PFSK-1 (cell line): ENCODE measurements at regions not wholly inside any gene's neighbourhood (a gene's known extent, or its start where the extent isn't known, plus 50 kb on each side); places are given as distances from the start of the nearest gene placed in this dataset.

ENCODE experiments used
- FOXP2 ChIP-seq: optimal IDR thresholded peaks from 2 replicates; pipeline ENCODE3; 2011; ENCODE audit warnings: borderline replicate concordance, control low read depth, inconsistent platforms; ENCODE audit not compliant: insufficient read depth; ENCODE audit errors: extremely low read length, extremely low read depth
- POLR2AphosphoS5 ChIP-seq: IDR thresholded peaks from 2 replicates; pipeline ENCODE4 v1.6.1; 2012; ENCODE audit warnings: low read depth, mild to moderate bottlenecking, control low read depth, low read length, moderate library complexity
- SIN3A ChIP-seq: IDR thresholded peaks from 2 replicates; pipeline ENCODE4 v1.6.1; 2012; ENCODE audit warnings: mild to moderate bottlenecking, low read length, moderate library complexity, borderline replicate concordance; ENCODE audit not compliant: insufficient read depth
- TAF1 ChIP-seq: IDR thresholded peaks from 2 replicates; pipeline ENCODE4 v1.6.1; 2012; ENCODE audit warnings: low read length, control low read depth, borderline replicate concordance; ENCODE audit not compliant: insufficient read depth
- TF ChIP-seq, protein P1 (sequence below), 2 experiments: IDR thresholded peaks; 2 replicates each; pipeline versions ENCODE4 v1.6.1 to v1.8.0; 2011 to 2012; ENCODE audit warnings: low read depth in 2 of 2, low read length in 2 of 2, control low read depth in 1 of 2, inconsistent platforms in 1 of 2, mild to moderate bottlenecking in 1 of 2, moderate library complexity in 1 of 2; ENCODE audit not compliant: insufficient read depth in 1 of 2

- TF ChIP-seq FOXP2 = no peak
- no peak for TF ChIP-seq SIN3A
- no peak for TF ChIP-seq TAF1
- TF ChIP-seq, protein P1, sequence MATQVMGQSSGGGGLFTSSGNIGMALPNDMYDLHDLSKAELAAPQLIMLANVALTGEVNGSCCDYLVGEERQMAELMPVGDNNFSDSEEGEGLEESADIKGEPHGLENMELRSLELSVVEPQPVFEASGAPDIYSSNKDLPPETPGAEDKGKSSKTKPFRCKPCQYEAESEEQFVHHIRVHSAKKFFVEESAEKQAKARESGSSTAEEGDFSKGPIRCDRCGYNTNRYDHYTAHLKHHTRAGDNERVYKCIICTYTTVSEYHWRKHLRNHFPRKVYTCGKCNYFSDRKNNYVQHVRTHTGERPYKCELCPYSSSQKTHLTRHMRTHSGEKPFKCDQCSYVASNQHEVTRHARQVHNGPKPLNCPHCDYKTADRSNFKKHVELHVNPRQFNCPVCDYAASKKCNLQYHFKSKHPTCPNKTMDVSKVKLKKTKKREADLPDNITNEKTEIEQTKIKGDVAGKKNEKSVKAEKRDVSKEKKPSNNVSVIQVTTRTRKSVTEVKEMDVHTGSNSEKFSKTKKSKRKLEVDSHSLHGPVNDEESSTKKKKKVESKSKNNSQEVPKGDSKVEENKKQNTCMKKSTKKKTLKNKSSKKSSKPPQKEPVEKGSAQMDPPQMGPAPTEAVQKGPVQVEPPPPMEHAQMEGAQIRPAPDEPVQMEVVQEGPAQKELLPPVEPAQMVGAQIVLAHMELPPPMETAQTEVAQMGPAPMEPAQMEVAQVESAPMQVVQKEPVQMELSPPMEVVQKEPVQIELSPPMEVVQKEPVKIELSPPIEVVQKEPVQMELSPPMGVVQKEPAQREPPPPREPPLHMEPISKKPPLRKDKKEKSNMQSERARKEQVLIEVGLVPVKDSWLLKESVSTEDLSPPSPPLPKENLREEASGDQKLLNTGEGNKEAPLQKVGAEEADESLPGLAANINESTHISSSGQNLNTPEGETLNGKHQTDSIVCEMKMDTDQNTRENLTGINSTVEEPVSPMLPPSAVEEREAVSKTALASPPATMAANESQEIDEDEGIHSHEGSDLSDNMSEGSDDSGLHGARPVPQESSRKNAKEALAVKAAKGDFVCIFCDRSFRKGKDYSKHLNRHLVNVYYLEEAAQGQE (IDR thresholded peaks at IDR 0.05; ENCODE audit: insufficient read depth in 1 of 2, low read depth in 2 of 2, low read length in 2 of 2) = no peak
- TF ChIP-seq POLR2AphosphoS5 = no peak
Observed at GRCh38 chr5:57753446-57753845, 270.8 kb upstream of the ACTBL2 start.

DNA sequence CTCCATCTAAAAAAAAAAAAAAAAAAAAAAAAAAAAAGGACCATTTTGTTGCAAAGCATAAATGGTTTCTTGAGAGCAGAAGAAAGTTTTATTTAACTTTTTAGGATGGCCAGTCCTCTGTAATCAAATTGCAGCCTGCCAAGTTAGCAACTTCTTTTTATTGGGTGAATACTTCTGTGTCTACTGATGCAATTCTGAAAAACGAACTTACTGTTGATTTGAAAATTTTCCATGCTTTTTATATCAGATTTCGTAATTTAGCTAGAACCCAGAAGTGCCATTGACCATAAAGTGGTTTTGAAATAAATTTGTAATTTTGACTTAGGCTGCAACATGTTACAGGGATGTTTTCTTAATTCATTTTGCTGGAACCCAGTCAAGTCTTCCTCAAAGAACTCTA lies 269.1 kb upstream of the ACTBL2 start:
- TF ChIP-seq TAF1 = no peak
- no peak for TF ChIP-seq POLR2AphosphoS5
- no peak for TF ChIP-seq SIN3A
- TF ChIP-seq FOXP2 = no peak
- TF ChIP-seq, protein P1 (IDR thresholded peaks at IDR 0.05; ENCODE audit: insufficient read depth in 1 of 2, low read depth in 2 of 2, low read length in 2 of 2) = no peak

DNA sequence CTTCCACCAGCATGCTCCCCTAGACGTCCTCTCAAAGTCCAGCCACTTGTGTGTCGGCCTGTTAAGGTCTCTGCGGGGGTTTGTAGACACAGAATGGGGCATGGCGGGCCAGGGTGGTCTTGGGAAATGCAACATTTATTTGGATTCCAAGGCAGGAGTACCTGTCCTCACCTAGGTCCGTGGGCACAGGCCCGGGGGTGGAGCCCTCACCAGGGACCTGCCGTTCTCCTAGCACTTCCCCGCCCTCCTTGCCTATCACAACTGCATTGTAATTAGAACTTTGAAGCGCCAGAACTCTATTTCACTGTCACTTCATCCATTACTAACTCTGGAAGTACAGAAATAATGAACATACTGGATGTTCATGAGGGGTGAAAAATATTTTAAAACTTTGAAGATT lies 268.3 kb upstream of the ACTBL2 start:
- TF ChIP-seq SIN3A = no peak
- TF ChIP-seq, protein P1 (IDR thresholded peaks at IDR 0.05; ENCODE audit: insufficient read depth in 1 of 2, low read depth in 2 of 2, low read length in 2 of 2) = no peak
- TF ChIP-seq FOXP2 = no peak
- TF ChIP-seq POLR2AphosphoS5 = no peak
- no peak for TF ChIP-seq TAF1

GRCh38 chr5:57750282-57750681 lies 267.7 kb upstream of the ACTBL2 start:
- no peak for TF ChIP-seq POLR2AphosphoS5
- TF ChIP-seq SIN3A = no peak
- no peak for TF ChIP-seq TAF1
- no peak for TF ChIP-seq FOXP2

DNA sequence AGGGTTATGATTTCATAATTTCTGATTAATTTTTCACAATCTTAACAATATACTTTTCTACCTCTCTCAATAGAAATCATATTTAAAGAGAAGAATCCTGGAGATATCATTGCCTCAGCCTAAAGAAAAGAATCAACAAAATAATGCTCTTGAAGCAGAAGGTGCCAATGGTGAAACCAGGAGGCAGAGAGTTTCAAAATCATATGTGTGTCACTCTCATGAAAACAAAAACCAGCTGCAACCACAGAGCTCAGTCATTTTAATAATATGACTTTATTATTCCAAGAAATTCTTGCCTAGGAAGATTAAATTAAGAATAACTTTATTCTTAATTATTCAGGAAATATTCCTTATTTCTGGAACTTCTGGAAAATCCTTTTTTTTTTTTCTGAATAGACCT lies 266.8 kb upstream of the ACTBL2 start:
- TF ChIP-seq FOXP2 = no peak
- no peak for TF ChIP-seq TAF1
- TF ChIP-seq, protein P1 (IDR thresholded peaks at IDR 0.05; ENCODE audit: insufficient read depth in 1 of 2, low read depth in 2 of 2, low read length in 2 of 2) = no peak
- TF ChIP-seq SIN3A = no peak
- TF ChIP-seq POLR2AphosphoS5 = no peak
